Brain microvascular endothelial cell (primary cell): ENCODE measurements at regions not wholly inside any gene's neighbourhood (a gene's known extent, or its start where the extent isn't known, plus 50 kb on each side); places are given as distances from the start of the nearest gene placed in this dataset.

Experiments
- DNase-seq: peaks from one replicate; pipeline ENCODE4 v3.0.0-alpha.2; 2020
- H3K27ac ChIP-seq: fragments of 250-450 bp; sonication (Bioruptor Pico); 2 replicates; pipeline ENCODE4 v1.5.1; 2020; ENCODE audit warnings: mild to moderate bottlenecking, moderate library complexity
- H3K27me3 ChIP-seq: fragments of 250-450 bp; sonication (Bioruptor Pico); replicated peaks from 2 replicates; pipeline ENCODE4 v1.5.1; 2020; ENCODE audit warnings: mild to moderate bottlenecking
- H3K36me3 ChIP-seq: fragments of 250-450 bp; sonication (Bioruptor Pico); replicated peaks from 2 replicates; pipeline ENCODE4 v1.5.1; 2020; ENCODE audit warnings: mild to moderate bottlenecking
- H3K4me3 ChIP-seq: 2 replicates; pipeline ENCODE4 v1.5.1; 2011; ENCODE audit warnings: low read depth, mild to moderate bottlenecking, control low read depth, low read length, moderate library complexity
- in situ Hi-C: cut with HindIII; loops from 2 replicates; pipeline ENCODE4 v1.10.0; 2017; ENCODE audit warnings: low sequenced_read_pairs, low pct_ligation_motif_present
- TF ChIP-seq, protein P1 (sequence below): IDR thresholded peaks from 2 replicates; pipeline ENCODE4 v1.5.1; 2011; ENCODE audit warnings: low read depth, mild to moderate bottlenecking, moderate library complexity, low read length, control low read depth, inconsistent platforms; ENCODE audit errors: missing control alignments

DNA sequence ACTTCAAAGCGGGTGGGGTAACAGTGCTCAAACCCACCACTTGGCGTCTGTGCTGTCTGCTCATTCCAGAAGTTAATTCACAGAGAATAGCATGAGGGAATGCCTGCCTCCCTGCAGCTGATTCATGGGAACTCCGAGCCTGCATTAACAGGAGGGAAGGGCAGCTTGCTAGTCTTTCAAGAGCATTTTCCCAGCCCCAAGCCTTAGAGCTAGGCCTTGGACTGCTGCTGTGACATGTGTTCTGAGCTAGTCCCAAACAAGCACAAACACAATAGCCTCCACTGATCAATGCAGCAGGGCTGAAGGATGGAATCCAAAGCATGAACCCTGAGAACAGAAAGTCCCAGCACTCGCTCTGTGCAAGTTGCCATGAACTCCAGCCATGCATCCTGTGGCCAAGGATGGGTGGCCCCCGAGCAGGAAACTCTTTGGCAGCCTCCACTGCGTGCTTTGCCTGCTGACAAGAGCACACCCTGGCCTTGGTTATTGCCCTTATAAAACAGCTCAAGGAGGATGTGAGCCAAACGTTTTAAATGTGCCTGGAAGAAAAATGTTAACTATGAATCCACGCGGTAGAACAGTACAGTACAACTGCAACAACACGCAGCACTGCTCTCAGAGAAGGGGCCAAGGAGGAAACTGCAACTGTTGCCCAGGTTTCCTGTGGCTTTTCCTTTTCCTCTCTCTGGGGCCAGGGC, 653.1 kb upstream of the KLF4 start:
- H3K4me3 ChIP-seq, result no peak overlapping the region
- no peaks in the 10 kb centered on the region for H3K27me3 ChIP-seq
- DNase-seq, result peak; percentile 51
- no peaks in the 10 kb centered on the region for H3K36me3 ChIP-seq
- TF ChIP-seq, protein P1, sequence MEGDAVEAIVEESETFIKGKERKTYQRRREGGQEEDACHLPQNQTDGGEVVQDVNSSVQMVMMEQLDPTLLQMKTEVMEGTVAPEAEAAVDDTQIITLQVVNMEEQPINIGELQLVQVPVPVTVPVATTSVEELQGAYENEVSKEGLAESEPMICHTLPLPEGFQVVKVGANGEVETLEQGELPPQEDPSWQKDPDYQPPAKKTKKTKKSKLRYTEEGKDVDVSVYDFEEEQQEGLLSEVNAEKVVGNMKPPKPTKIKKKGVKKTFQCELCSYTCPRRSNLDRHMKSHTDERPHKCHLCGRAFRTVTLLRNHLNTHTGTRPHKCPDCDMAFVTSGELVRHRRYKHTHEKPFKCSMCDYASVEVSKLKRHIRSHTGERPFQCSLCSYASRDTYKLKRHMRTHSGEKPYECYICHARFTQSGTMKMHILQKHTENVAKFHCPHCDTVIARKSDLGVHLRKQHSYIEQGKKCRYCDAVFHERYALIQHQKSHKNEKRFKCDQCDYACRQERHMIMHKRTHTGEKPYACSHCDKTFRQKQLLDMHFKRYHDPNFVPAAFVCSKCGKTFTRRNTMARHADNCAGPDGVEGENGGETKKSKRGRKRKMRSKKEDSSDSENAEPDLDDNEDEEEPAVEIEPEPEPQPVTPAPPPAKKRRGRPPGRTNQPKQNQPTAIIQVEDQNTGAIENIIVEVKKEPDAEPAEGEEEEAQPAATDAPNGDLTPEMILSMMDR, result peak; percentile 31
- in situ Hi-C loops, result no loop called here
- H3K27ac ChIP-seq, result no peak overlapping the region

DNA sequence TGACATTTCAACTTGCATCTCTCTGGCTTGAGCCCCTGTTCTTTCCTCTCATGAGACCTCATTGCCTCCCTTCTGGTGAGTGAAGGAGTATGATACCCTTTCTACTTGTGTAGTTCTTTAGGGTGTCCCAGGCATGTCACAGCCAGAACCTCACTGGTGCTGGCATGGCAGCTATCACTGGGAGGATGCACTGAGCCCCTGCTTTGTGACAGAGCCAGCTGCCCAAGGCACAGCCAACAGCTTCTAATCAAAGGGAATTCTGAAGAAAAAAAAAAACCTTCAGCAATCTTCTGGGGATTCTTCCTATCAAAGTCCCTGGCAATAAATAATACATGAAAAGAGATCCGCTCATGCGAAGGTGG, 652.6 kb upstream of the KLF4 start:
- Histone ChIP-seq H3K4me3 (no peak overlapping the region), H3K36me3 (no peaks in the 10 kb centered on the region), H3K27ac (no peak overlapping the region), H3K27me3 (no peaks in the 10 kb centered on the region)
- in situ Hi-C loops, result no loop called here
- no peak for DNase-seq
- TF ChIP-seq, protein P1, result no peak

DNA sequence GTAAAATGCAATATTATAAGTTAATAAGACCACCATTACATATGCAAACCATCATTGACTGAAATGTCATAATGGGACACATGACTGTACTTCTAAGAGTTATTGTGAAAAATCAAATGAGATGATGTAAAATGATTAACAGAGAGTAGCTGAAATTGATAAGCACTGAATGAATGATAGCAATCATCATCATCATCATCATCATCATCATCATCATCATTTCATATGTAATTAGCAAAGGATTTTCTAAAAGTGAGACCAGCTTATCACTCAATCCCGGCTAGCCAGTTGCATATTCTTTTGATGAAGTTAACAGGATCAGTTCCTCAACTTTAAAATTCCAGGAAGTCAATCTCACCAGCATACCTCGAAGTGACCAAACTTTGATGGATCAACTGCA, 650.3 kb upstream of the KLF4 start:
- in situ Hi-C loops, result no loop called here
- Histone ChIP-seq H3K27me3 (no peaks in the 10 kb centered on the region), H3K27ac (no peak overlapping the region), H3K36me3 (no peaks in the 10 kb centered on the region), H3K4me3 (no peak overlapping the region)
- no peak for DNase-seq
- TF ChIP-seq, protein P1, result no peak

DNA sequence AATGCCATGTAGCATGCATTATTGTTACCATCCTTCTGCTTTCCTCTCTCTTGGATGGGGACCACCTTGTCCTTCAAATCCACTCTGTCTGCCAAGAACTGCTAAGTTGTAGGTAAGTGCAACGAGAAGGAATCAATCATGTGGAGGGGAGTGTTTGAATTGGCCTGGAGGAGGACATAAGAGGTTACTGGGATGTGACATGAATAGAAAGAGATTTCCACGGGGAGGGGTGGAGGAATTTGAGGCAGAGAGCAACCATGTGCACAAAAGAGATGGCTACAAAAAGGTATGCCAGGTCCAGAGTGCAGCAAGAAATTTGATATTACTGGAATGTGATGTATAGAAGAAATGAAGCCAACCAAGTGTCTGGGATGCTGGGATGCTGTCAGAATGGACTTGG, 648.9 kb upstream of the KLF4 start:
- no peaks in the 10 kb centered on the region for H3K27me3 ChIP-seq
- no peak for DNase-seq
- TF ChIP-seq, protein P1, result no peak

DNA sequence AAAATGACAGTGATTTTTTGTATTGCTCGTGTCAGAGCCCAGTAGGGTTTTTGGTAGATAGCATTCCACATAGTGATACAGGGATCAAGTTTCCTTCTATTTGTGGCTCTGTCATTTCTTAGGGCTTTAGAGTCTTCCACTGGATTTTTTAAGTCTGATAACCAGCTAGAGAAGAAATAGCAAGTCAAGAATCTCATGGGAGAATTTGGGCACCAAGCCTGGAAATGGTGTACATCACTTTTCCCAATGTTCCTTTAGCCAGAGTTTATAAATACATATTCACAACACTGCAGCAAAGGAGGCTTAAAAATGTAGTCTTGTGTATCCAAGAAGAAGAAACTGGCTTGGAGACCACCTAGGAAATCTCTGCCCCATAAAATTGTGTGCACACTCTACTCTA, 647.1 kb upstream of the KLF4 start:
- no peak overlapping the region for H3K4me3 ChIP-seq
- TF ChIP-seq, protein P1, result no peak
- H3K27ac ChIP-seq, result no peak overlapping the region
- H3K36me3 ChIP-seq, result no peaks in the 10 kb centered on the region
- DNase-seq, result no peak
- no peaks in the 10 kb centered on the region for H3K27me3 ChIP-seq
- in situ Hi-C loops, result no loop called here

More for the DNA sequence above, 648.9 kb upstream of the KLF4 start:
- in situ Hi-C loops, result no loop called here
- no peaks in the 10 kb centered on the region for H3K36me3 ChIP-seq
- no peak overlapping the region for H3K27ac ChIP-seq
- H3K4me3 ChIP-seq, result no peak overlapping the region

DNA sequence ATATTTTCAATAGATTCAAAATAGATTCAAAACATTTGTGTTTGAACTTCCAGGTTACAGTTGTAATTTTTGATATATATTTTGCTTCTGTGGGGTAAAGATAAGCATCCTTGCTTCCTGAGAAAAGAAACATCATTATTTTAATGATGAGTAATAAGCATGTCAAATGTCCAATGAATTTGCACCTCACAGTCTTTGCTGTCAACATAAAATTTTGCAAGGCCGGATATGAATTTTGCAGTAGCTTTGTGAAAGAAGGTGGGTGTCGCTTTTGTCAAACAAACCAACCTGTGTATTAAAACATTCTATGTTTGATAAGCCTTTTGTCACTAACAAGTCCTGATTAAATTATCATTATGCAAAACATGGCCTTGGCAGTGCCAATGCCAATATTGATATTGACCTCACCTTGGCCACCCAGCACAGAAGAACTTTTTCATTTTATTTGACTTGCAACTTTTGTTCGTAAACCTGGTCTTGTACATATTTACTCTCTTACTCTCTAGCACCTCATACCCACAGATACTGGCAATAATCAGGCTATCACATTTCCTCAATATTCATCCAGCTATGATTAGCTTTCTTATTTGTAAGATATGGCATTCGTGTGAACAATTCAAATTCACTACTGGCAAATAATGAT, 645.0 kb upstream of the KLF4 start:
- TF ChIP-seq, protein P1, result no peak
- Histone ChIP-seq H3K27ac (no peak overlapping the region), H3K27me3 (no peaks in the 10 kb centered on the region), H3K36me3 (no peaks in the 10 kb centered on the region), H3K4me3 (no peak overlapping the region)
- in situ Hi-C loops, result no loop called here
- DNase-seq, result no peak
